Nephron (organoid): ENCODE measurements at regions not wholly inside any gene's neighbourhood (a gene's known extent, or its start where the extent isn't known, plus 50 kb on each side); places are given as distances from the start of the nearest gene placed in this dataset.

Experiments
- H3K27ac Mint-ChIP-seq, 3 experiments: 2 replicates each; pipeline ENCODE4 v1.8.0; 2020; ENCODE audit warnings: mixed read lengths in 3 of 3, mild to moderate bottlenecking in 2 of 3, moderate library complexity in 1 of 3
- H3K27me3 Mint-ChIP-seq: 2 replicates; pipeline ENCODE4 v1.8.0; 2021; ENCODE audit warnings: low read depth, mild to moderate bottlenecking, moderate library complexity, mixed read lengths
- H3K36me3 Mint-ChIP-seq: 2 replicates; pipeline ENCODE4 v1.8.0; 2020; ENCODE audit warnings: low read depth, mixed read lengths
- H3K4me1 Mint-ChIP-seq: 2 replicates; pipeline ENCODE4 v1.8.0; 2020; ENCODE audit warnings: mixed read lengths
- H3K4me3 Mint-ChIP-seq, 3 experiments: 2 replicates each; pipeline ENCODE4 v1.8.0; 2020; ENCODE audit warnings: mild to moderate bottlenecking in 3 of 3, mixed read lengths in 3 of 3, moderate library complexity in 2 of 3
- H3K9me3 Mint-ChIP-seq: 2 replicates; pipeline ENCODE4 v1.8.0; 2020; ENCODE audit warnings: mixed read lengths
- TF ChIP-seq, protein P1 (sequence below), 3 experiments: fragments of 200-600 bp; sonication (generic); IDR thresholded peaks; one replicate each; pipeline ENCODE4 v1.5.0; 2021; ENCODE audit warnings: antibody characterized with exemption in 3 of 3; ENCODE audit not compliant: unreplicated experiment in 3 of 3

DNA sequence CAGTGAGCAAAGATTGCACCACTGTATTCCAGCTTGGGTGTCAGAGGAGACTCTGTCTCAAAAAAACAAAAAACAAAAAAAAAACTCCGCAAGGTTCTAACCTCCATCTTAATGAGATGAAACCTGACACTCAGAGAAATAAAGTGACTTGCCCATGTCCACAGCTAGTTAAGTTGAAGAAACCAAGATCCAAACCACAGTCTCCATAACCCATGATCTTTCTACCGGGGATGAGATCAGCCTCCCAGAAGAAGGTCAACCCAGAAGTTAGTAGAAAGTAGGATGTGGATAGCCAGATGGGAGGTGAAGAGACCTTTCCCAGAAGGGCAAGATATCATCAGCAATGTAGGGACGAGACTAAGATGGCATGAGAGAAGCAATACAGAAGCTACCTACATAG is 140.4 kb upstream of the ADRA1B start:
- TF ChIP-seq, protein P1, sequence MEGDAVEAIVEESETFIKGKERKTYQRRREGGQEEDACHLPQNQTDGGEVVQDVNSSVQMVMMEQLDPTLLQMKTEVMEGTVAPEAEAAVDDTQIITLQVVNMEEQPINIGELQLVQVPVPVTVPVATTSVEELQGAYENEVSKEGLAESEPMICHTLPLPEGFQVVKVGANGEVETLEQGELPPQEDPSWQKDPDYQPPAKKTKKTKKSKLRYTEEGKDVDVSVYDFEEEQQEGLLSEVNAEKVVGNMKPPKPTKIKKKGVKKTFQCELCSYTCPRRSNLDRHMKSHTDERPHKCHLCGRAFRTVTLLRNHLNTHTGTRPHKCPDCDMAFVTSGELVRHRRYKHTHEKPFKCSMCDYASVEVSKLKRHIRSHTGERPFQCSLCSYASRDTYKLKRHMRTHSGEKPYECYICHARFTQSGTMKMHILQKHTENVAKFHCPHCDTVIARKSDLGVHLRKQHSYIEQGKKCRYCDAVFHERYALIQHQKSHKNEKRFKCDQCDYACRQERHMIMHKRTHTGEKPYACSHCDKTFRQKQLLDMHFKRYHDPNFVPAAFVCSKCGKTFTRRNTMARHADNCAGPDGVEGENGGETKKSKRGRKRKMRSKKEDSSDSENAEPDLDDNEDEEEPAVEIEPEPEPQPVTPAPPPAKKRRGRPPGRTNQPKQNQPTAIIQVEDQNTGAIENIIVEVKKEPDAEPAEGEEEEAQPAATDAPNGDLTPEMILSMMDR (IDR thresholded peaks at IDR 0.05; ENCODE audit: unreplicated experiment in 3 of 3), result no peak
- Mint-ChIP-seq H3K27ac (no peak overlapping the region), H3K9me3 (no peaks in the 10 kb centered on the region), H3K27me3 (peaks cover 32% of the 10 kb centered on the region), H3K4me3 (no peak overlapping the region), H3K36me3 (no peaks in the 10 kb centered on the region), H3K4me1 (peaks cover 5% of the 10 kb centered on the region)

DNA sequence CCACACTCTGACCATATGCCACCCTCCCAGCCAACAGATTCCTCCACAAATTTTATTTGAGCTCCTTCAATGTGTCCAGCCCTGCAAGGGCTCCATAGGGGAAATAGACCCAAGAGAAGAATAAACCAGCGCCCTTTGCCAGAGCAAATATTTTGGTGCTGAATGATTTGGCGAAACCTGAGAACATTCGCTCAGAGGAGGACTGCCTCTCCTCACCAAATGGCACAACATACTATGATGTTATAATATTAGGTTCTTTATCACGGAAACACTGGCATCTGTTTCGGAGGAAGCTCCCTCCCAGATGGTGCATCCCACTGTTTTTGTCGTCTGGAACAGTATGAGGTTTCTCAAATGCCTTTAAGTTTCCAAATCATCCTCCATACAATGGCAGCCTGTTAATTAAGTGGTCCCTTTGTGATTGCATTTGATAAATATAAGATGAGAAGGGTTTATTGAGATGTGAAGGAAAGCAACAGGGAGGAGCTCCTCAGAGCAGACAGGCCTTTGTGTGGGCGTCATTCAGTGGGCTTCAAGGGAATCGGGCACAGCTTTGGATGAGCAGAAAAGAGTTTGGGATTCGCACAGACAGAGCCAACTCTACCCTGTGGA is 139.1 kb upstream of the ADRA1B start:
- Mint-ChIP-seq H3K27ac (no peak overlapping the region), H3K9me3 (no peaks in the 10 kb centered on the region), H3K36me3 (no peaks in the 10 kb centered on the region), H3K4me1 (peaks cover 5% of the 10 kb centered on the region), H3K4me3 (no peak overlapping the region), H3K27me3 (peaks cover 32% of the 10 kb centered on the region)
- TF ChIP-seq, protein P1 (IDR thresholded peaks at IDR 0.05; ENCODE audit: unreplicated experiment in 3 of 3), result no peak

DNA sequence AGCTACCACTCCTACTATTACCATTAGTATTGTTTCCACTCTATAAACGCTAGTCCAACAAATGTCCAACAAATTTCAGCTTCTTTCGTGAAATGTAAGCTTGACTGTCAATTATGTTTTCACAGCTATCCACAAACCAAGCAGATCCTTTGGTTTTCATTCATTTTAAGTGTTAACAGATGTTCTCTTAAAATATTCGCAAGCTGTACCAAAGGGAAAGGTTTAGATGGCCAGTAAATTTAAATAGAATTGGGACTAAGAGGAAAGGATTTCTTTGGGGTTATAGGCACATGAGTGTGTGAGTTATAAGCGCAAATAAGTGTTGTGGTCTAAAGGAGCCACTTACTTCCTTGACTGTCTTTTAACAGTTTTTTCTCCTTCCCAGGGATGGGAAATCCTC is 136.8 kb upstream of the ADRA1B start:
- H3K9me3 Mint-ChIP-seq, result no peaks in the 10 kb centered on the region
- H3K27ac Mint-ChIP-seq, result no peak overlapping the region
- H3K4me3 Mint-ChIP-seq, result no peak overlapping the region
- no peaks in the 10 kb centered on the region for H3K4me1 Mint-ChIP-seq
- H3K27me3 Mint-ChIP-seq, result peaks cover 16% of the 10 kb centered on the region
- H3K36me3 Mint-ChIP-seq, result no peaks in the 10 kb centered on the region
- TF ChIP-seq, protein P1 (IDR thresholded peaks at IDR 0.05; ENCODE audit: unreplicated experiment in 3 of 3), result no peak

DNA sequence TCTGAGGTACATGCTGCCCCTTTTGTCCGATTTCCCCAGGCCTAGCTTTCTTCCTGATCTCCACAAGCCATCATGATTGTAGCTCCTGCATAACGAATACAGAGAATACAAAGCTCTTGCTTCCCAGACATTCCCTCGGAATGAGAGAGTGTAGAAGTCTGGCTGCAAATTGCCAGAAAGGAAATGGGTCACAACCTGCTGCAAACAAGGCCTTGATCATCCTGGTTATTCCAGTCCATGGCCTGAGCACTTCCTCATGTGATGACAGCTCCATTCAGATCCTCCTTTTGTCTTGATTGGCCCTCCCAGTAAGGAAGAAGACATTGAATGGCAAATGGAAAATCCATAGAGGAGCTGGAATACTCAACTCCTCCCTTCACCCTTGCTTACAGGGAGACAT is 136.0 kb upstream of the ADRA1B start:
- Mint-ChIP-seq H3K36me3 (no peaks in the 10 kb centered on the region), H3K4me3 (no peak overlapping the region), H3K4me1 (no peaks in the 10 kb centered on the region), H3K27ac (no peak overlapping the region), H3K27me3 (peaks cover 12% of the 10 kb centered on the region), H3K9me3 (no peaks in the 10 kb centered on the region)
- TF ChIP-seq, protein P1 (IDR thresholded peaks at IDR 0.05; ENCODE audit: unreplicated experiment in 3 of 3), result no peak

DNA sequence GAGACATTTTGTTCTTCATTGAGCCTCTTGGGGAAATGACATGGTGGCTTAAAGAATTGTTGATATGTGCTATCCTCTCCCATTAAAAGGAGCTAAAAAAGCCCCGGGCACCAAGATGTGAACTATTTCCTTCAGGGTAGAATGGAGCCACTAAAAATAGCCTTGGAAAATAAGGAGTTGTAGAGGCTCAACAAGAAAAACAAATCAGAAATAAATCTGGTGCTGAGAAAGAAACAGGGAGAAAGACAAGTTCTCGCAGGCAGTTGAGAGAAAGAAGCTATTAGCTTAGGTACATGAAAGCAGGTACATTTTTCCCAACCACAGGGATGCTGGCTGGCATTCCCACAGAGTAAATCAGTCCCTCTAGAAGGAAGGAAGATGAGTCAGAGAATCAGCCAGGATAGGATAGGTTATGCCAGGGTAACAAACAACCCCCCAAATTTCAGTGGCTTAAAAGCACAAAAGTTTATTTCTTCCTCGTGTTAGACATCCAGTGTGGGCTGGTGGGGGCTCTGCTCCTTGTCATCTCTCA is 134.6 kb upstream of the ADRA1B start:
- TF ChIP-seq, protein P1 (IDR thresholded peaks at IDR 0.05; ENCODE audit: unreplicated experiment in 3 of 3), result no peak
- no peak overlapping the region for H3K4me3 Mint-ChIP-seq

More for the DNA sequence above, 134.6 kb upstream of the ADRA1B start:
- no peak overlapping the region for H3K27ac Mint-ChIP-seq
- H3K36me3 Mint-ChIP-seq, result no peaks in the 10 kb centered on the region
- peaks cover under 1% of the 10 kb centered on the region for H3K27me3 Mint-ChIP-seq
- peaks cover 11% of the 10 kb centered on the region for H3K4me1 Mint-ChIP-seq
- no peaks in the 10 kb centered on the region for H3K9me3 Mint-ChIP-seq
